Endodermal cell (in vitro differentiated cells): ENCODE measurements at regions not wholly inside any gene's neighbourhood (a gene's known extent, or its start where the extent isn't known, plus 50 kb on each side); places are given as distances from the start of the nearest gene placed in this dataset.

Source experiments
- DNase-seq: peaks from one replicate; pipeline ENCODE4 v3.0.0-alpha.2; 2017
- H3K27ac ChIP-seq: 2 replicates; pipeline ENCODE4 v1.5.1; 2013; ENCODE audit warnings: mild to moderate bottlenecking, low read depth, low read length, moderate library complexity
- H3K27me3 ChIP-seq: 2 replicates; pipeline ENCODE4 v1.6.1; 2013; ENCODE audit warnings: mild to moderate bottlenecking, low read length, moderate library complexity; ENCODE audit not compliant: insufficient read depth, control insufficient read depth, poor library complexity, severe bottlenecking
- H3K36me3 ChIP-seq: 2 replicates; pipeline ENCODE4 v1.7.0; 2013; ENCODE audit warnings: mild to moderate bottlenecking, low read length, moderate library complexity; ENCODE audit not compliant: control insufficient read depth, insufficient read depth
- H3K4me1 ChIP-seq: one replicate; pipeline ENCODE4 v1.7.0; 2013; ENCODE audit warnings: low read length; ENCODE audit not compliant: control insufficient read depth, insufficient read depth
- H3K4me3 ChIP-seq: 2 replicates; pipeline ENCODE4 v1.5.1; 2013; ENCODE audit warnings: mild to moderate bottlenecking, low read length, moderate library complexity
- H3K9ac ChIP-seq: 2 replicates; pipeline ENCODE4 v1.6.1; 2013; ENCODE audit warnings: mild to moderate bottlenecking, low read length, moderate library complexity; ENCODE audit not compliant: poor library complexity, severe bottlenecking; ENCODE audit errors: extremely low read depth
- H3K9me3 ChIP-seq: 2 replicates; pipeline ENCODE4 v1.6.1; 2013; ENCODE audit warnings: mild to moderate bottlenecking, low read length, moderate library complexity; ENCODE audit not compliant: control insufficient read depth
- H3K27ac Mint-ChIP-seq: 2 replicates; pipeline ENCODE4 v1.8.0; 2020; ENCODE audit warnings: mixed read lengths
- H3K27me3 Mint-ChIP-seq: 2 replicates; pipeline ENCODE4 v1.8.0; 2021; ENCODE audit warnings: mild to moderate bottlenecking, mixed read lengths; ENCODE audit not compliant: insufficient read depth
- H3K36me3 Mint-ChIP-seq: 2 replicates; pipeline ENCODE4 v1.8.0; 2020; ENCODE audit warnings: low read depth, mixed read lengths
- H3K4me1 Mint-ChIP-seq: 2 replicates; pipeline ENCODE4 v1.8.0; 2020; ENCODE audit warnings: mixed read lengths
- H3K4me3 Mint-ChIP-seq: 2 replicates; pipeline ENCODE4 v1.8.0; 2020; ENCODE audit warnings: mild to moderate bottlenecking, moderate library complexity, mixed read lengths
- H3K9me3 Mint-ChIP-seq: 2 replicates; pipeline ENCODE4 v1.8.0; 2020; ENCODE audit warnings: mild to moderate bottlenecking, mixed read lengths
- WGBS, 2 experiments: methylation state at CpG; one replicate each; pipeline versions ENCODE4 v1.1.5 to v1.1.7; 2013; ENCODE audit warnings: missing lambda C conversion rate in 2 of 2, mixed read lengths in 1 of 2; ENCODE audit not compliant: insufficient coverage in 1 of 2, insufficient read length in 1 of 2; 5-methylcytosine and 5-hydroxymethylcytosine counted together
- TF ChIP-seq, protein P1 (sequence below): fragments of 200-600 bp; sonication (generic); conservative IDR thresholded peaks from 2 replicates; pipeline ENCODE4 v1.5.0; 2021; ENCODE audit warnings: antibody characterized with exemption, mild to moderate bottlenecking

DNA sequence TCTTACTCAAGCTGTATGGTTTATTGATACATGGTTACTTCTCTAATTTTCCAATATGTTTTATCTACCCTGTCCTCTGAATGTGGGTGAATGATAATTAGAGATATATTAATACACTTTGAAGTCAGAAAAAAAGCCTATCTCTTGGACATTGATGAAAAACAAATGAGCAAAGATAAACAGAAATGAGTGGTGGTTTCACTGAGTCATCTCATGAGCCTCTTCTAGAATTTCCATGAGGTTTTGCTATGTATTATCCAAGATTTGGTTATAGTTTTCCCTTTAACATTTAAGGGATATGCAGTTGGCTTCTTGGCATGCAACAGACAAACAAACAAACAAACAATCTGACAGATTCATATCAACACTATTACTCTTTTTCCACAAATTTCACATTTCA lies 586.8 kb downstream of the RFPL4B start:
- Histone ChIP-seq H3K36me3 (no peaks in the 10 kb centered on the region), H3K9ac (no peak overlapping the region), H3K27ac (no peak overlapping the region), H3K27me3 (no peaks in the 10 kb centered on the region), H3K4me3 (no peak overlapping the region), H3K9me3 (no peaks in the 10 kb centered on the region), H3K4me1 (no peaks in the 10 kb centered on the region)
- TF ChIP-seq, protein P1, sequence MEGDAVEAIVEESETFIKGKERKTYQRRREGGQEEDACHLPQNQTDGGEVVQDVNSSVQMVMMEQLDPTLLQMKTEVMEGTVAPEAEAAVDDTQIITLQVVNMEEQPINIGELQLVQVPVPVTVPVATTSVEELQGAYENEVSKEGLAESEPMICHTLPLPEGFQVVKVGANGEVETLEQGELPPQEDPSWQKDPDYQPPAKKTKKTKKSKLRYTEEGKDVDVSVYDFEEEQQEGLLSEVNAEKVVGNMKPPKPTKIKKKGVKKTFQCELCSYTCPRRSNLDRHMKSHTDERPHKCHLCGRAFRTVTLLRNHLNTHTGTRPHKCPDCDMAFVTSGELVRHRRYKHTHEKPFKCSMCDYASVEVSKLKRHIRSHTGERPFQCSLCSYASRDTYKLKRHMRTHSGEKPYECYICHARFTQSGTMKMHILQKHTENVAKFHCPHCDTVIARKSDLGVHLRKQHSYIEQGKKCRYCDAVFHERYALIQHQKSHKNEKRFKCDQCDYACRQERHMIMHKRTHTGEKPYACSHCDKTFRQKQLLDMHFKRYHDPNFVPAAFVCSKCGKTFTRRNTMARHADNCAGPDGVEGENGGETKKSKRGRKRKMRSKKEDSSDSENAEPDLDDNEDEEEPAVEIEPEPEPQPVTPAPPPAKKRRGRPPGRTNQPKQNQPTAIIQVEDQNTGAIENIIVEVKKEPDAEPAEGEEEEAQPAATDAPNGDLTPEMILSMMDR: no peak
- H3K36me3 Mint-ChIP-seq: no peaks in the 10 kb centered on the region
- peaks cover 9% of the 10 kb centered on the region for H3K4me1 Mint-ChIP-seq
- no peak overlapping the region for H3K4me3 Mint-ChIP-seq
- no peak overlapping the region for H3K27ac Mint-ChIP-seq
- DNase-seq: no peak
- no peaks in the 10 kb centered on the region for H3K9me3 Mint-ChIP-seq
- no peaks in the 10 kb centered on the region for H3K27me3 Mint-ChIP-seq

DNA sequence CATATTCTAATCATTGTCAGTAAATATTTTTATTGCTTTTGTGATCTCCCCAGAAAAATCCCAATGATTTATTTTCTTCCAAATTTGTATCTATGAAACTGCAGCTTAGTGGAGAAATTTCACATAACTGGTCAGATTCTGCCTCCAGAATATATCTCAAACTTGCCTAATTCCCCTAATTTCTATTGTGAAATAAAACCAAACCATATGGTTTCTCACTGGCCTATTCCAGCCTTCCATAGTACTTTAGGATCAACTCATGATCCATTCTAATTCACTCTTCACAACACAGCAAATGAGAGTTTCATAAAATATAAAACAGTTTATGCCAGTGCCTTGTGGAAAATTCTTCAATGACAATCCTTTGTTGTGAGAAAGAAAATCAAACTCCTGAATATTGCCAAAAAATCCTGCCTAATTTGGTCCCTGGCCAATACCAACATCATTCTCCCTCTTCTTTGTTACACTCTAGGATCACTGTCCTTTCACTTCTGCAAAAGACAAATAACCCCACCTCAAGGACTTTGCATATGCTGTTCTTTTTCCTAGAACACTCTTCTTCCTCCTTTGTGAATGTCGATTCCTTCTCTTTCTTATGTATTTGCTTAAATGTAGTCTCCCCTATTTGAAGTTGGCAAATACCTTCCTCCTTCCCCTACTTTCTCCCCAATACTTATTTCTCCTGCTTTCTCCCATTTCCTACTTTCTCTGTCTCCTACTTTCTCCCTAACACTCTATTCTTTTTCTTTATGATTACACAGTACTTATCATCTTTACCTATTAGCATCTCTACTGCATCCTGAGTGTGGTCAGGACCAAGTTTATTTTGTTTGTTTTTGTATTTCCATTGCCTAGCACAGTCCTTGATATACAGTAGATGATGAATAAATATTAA lies 587.5 kb downstream of the RFPL4B start:
- no peak overlapping the region for H3K27ac ChIP-seq
- no peaks in the 10 kb centered on the region for H3K27me3 Mint-ChIP-seq

GRCh38 chr6:112935402-112936078 lies 588.4 kb downstream of the RFPL4B start:
- H3K9me3 Mint-ChIP-seq: no peaks in the 10 kb centered on the region
- H3K27me3 Mint-ChIP-seq: no peaks in the 10 kb centered on the region
- TF ChIP-seq, protein P1: no peak
- H3K9ac ChIP-seq: no peak overlapping the region
- WGBS, 2 experiments: 93% methylated on average over 2 of the region's 2 CpGs; no CpG with 5 or more reads in 1 of the 2 experiments
- H3K36me3 Mint-ChIP-seq: no peaks in the 10 kb centered on the region
- no peak overlapping the region for H3K27ac ChIP-seq
- no peaks in the 10 kb centered on the region for H3K9me3 ChIP-seq
- no peak overlapping the region for H3K4me3 ChIP-seq
- H3K4me1 Mint-ChIP-seq: peaks cover under 1% of the 10 kb centered on the region
- no peaks in the 10 kb centered on the region for H3K27me3 ChIP-seq
- DNase-seq: no peak
- no peaks in the 10 kb centered on the region for H3K36me3 ChIP-seq
- H3K27ac Mint-ChIP-seq: no peak overlapping the region
- H3K4me1 ChIP-seq: no peaks in the 10 kb centered on the region
- no peak overlapping the region for H3K4me3 Mint-ChIP-seq

More for the DNA sequence above, 587.5 kb downstream of the RFPL4B start:
- WGBS, 2 experiments: 75 to 88% methylated on average over 1 of the region's 1 CpG
- peaks cover 7% of the 10 kb centered on the region for H3K4me1 Mint-ChIP-seq
- H3K4me3 Mint-ChIP-seq: no peak overlapping the region
- no peak overlapping the region for H3K4me3 ChIP-seq
- TF ChIP-seq, protein P1: no peak
- no peaks in the 10 kb centered on the region for H3K4me1 ChIP-seq
- H3K27ac Mint-ChIP-seq: no peak overlapping the region
- H3K9me3 ChIP-seq: no peaks in the 10 kb centered on the region
- H3K9ac ChIP-seq: no peak overlapping the region
- no peaks in the 10 kb centered on the region for H3K27me3 ChIP-seq
- H3K36me3 ChIP-seq: no peaks in the 10 kb centered on the region
- no peaks in the 10 kb centered on the region for H3K36me3 Mint-ChIP-seq
- no peaks in the 10 kb centered on the region for H3K9me3 Mint-ChIP-seq
- no peak for DNase-seq
